Esophagus muscularis mucosa (tissue), 4 donors: ENCODE measurements at regions not wholly inside any gene's neighbourhood (a gene's known extent, or its start where the extent isn't known, plus 50 kb on each side); places are given as distances from the start of the nearest gene placed in this dataset.

Experiments
- DNase-seq: peaks from one replicate; pipeline ENCODE4 v3.0.0-alpha.2; 2017; ENCODE audit errors: extremely low spot score
- H3K27ac ChIP-seq, 4 donors: fragments of 200-600 bp; sonication (generic); replicated peaks in 1 of 4; 1 replicate in 3 of 4; 2 replicates in 1 of 4; pipeline ENCODE4 v1.5.1; 2016 to 2019; ENCODE audit warnings: mild to moderate bottlenecking in 1 of 4
- H3K27me3 ChIP-seq, 4 donors: fragments of 200-600 bp; sonication (generic); one replicate each; pipeline versions ENCODE4 v1.5.1 to v1.6.0; 2016 to 2019
- H3K36me3 ChIP-seq, 4 donors: fragments of 200-600 bp; sonication (generic); one replicate each; pipeline ENCODE4 v1.5.1; 2016 to 2019
- H3K4me1 ChIP-seq, 4 donors: fragments of 200-600 bp; sonication (generic); one replicate each; pipeline ENCODE4 v1.5.1; 2016 to 2019
- H3K4me3 ChIP-seq, 4 donors: fragments of 200-600 bp; sonication (generic); 1 replicate in 2 of 4; 2 replicates in 2 of 4; pipeline ENCODE4 v1.5.1; 2016 to 2019; ENCODE audit warnings: mild to moderate bottlenecking in 4 of 4, moderate library complexity in 1 of 4
- H3K9me3 ChIP-seq, 4 donors: fragments of 200-600 bp; sonication (generic); 1 replicate in 3 of 4; 2 replicates in 1 of 4; pipeline ENCODE4 v1.5.1; 2016 to 2019
- CTCF ChIP-seq, 3 experiments: fragments of 200-600 bp in 2 of 3; fragments of 450-650 bp in 1 of 3; sonication (generic) in 2 of 3; IDR thresholded peaks; one replicate each; pipeline ENCODE4 v1.5.1; 2017 to 2019; ENCODE audit warnings: antibody characterized with exemption in 3 of 3, mild to moderate bottlenecking in 2 of 3, moderate library complexity in 1 of 3
- EP300 ChIP-seq: sonication (generic); formaldehyde crosslinking; IDR thresholded peaks from one replicate; pipeline ENCODE4 v1.6.1; 2017; ENCODE audit warnings: antibody characterized with exemption
- POLR2A ChIP-seq: fragments of 450-650 bp; IDR thresholded peaks from one replicate; pipeline ENCODE4 v1.6.1; 2017; ENCODE audit warnings: antibody characterized with exemption, moderate library complexity, mild to moderate bottlenecking, low read depth
- POLR2AphosphoS5 ChIP-seq, 2 donors: sonication (generic); formaldehyde crosslinking; IDR thresholded peaks; one replicate each; pipeline ENCODE4 v1.6.1; 2017; ENCODE audit warnings: antibody characterized with exemption in 2 of 2
- WGBS: methylation state at CpG from one replicate; pipeline ENCODE4 v1.1.5; 2018; 5-methylcytosine and 5-hydroxymethylcytosine counted together
- intact Hi-C: fragments of 100-400 bp; cut with DNase I; formaldehyde crosslinking; loops from one replicate; pipeline ENCODE4 v1.15.1; 2023

- intact Hi-C loops, result no loop called here
Measured at GRCh38 chr4:97185233-97185632, 958.0 kb downstream of the STPG2 start.

GRCh38 chr4:97197106-97197505 is 946.2 kb downstream of the STPG2 start:
- DNase-seq, result no peak
- 78% methylated on average over 2 of the region's 2 CpGs for WGBS
- intact Hi-C loops, result no loop called here

More at GRCh38 chr4:97185233-97185632, 958.0 kb downstream of the STPG2 start:
- no peak overlapping the region for H3K27ac ChIP-seq
- H3K9me3 ChIP-seq, result no peaks in the 10 kb centered on the region
- DNase-seq, result no peak
- no peaks in the 10 kb centered on the region for H3K27me3 ChIP-seq
- H3K36me3 ChIP-seq, result no peaks in the 10 kb centered on the region
- TF ChIP-seq POLR2AphosphoS5 (IDR thresholded peaks at IDR 0.05), result no peak
- TF ChIP-seq CTCF (IDR thresholded peaks at IDR 0.05), result no peak
- H3K4me3 ChIP-seq, result no peak overlapping the region
- H3K4me1 ChIP-seq, result no peaks in the 10 kb centered on the region

GRCh38 chr4:97208749-97209148 is 934.5 kb downstream of the STPG2 start:
- TF ChIP-seq EP300, result no peak
- no peak for TF ChIP-seq POLR2AphosphoS5 (IDR thresholded peaks at IDR 0.05)
- TF ChIP-seq CTCF (IDR thresholded peaks at IDR 0.05), result no peak
- no peak for TF ChIP-seq POLR2A
- Histone ChIP-seq H3K27ac (no peak overlapping the region), H3K36me3 (no peaks in the 10 kb centered on the region), H3K4me1 (no peaks in the 10 kb centered on the region), H3K9me3 (no peaks in the 10 kb centered on the region), H3K27me3 (no peaks in the 10 kb centered on the region), H3K4me3 (no peak overlapping the region)
- DNase-seq, result no peak
- intact Hi-C loops, result no loop called here
- WGBS, result 70% methylated on average over 1 of the region's 1 CpG

More at GRCh38 chr4:97197106-97197505, 946.2 kb downstream of the STPG2 start:
- H3K9me3 ChIP-seq, result no peaks in the 10 kb centered on the region
- H3K36me3 ChIP-seq, result no peaks in the 10 kb centered on the region
- no peak overlapping the region for H3K27ac ChIP-seq
- H3K4me1 ChIP-seq, result no peaks in the 10 kb centered on the region
- no peaks in the 10 kb centered on the region for H3K27me3 ChIP-seq
- TF ChIP-seq CTCF (IDR thresholded peaks at IDR 0.05) (no peak), EP300 (no peak), POLR2A (no peak), POLR2AphosphoS5 (IDR thresholded peaks at IDR 0.05) (no peak)
- H3K4me3 ChIP-seq, result no peak overlapping the region

- DNase-seq, result no peak
- intact Hi-C loops, result no loop called here
- WGBS, result 77% methylated on average over 5 of the region's 5 CpGs
Measured at GRCh38 chr4:97215409-97215941, 927.8 kb downstream of the STPG2 start.

More at GRCh38 chr4:97215409-97215941, 927.8 kb downstream of the STPG2 start:
- Histone ChIP-seq H3K36me3 (no peaks in the 10 kb centered on the region), H3K27ac (no peak overlapping the region), H3K4me1 (no peaks in the 10 kb centered on the region), H3K4me3 (no peak overlapping the region), H3K9me3 (no peaks in the 10 kb centered on the region), H3K27me3 (no peaks in the 10 kb centered on the region)
- TF ChIP-seq POLR2AphosphoS5 (IDR thresholded peaks at IDR 0.05) (no peak), CTCF (IDR thresholded peaks at IDR 0.05) (no peak), POLR2A (no peak), EP300 (no peak)
